ENCODE measurements at regions not wholly inside any gene's neighbourhood (a gene's known extent, or its start where the extent isn't known, plus 50 kb on each side); places are given as distances from the start of the nearest gene placed in this dataset.

GRCh38 chr20:53856300-53857295 is 213.8 kb downstream of the BCAS1 start:
- no peak for TF ChIP-seq CTCF (IDR thresholded peaks at IDR 0.05; ENCODE audit: insufficient read depth, low read length, poor library complexity, severe bottlenecking)
- no peak for TF ChIP-seq EZH2phosphoT487 (conservative IDR thresholded peaks at IDR 0.05; ENCODE audit: low read length)

Measured in SU-DHL-6 (cell line).